Stimulated activated memory B cell treated with anti-CD40 and anti-IgM and Interleukin-4, amounts not matched to agents 10 μg/mL and 1 μg/mL and 100 μg/mL, for 72 hours (primary cell): ENCODE measurements at regions not wholly inside any gene's neighbourhood (a gene's known extent, or its start where the extent isn't known, plus 50 kb on each side); places are given as distances from the start of the nearest gene placed in this dataset.
"Not testable (repeated sequence)": the region's sequence is repeated elsewhere in the genome, so short reads cannot be mapped to it uniquely, and the experiment has no call there.

Experiments used
- ATAC-seq: fragments of 150-1000 bp; cut with Tn5 transposase; 2 replicates; pipeline ENCODE4 v1.10.0; 2021
- H3K27ac Mint-ChIP-seq: one replicate; pipeline ENCODE4 v1.8.0; 2022; ENCODE audit warnings: mild to moderate bottlenecking, mixed read lengths
- H3K27me3 Mint-ChIP-seq: one replicate; pipeline ENCODE4 v1.8.0; 2022; ENCODE audit warnings: mixed read lengths
- H3K36me3 Mint-ChIP-seq: one replicate; pipeline ENCODE4 v1.8.0; 2022; ENCODE audit warnings: mixed read lengths
- H3K4me1 Mint-ChIP-seq: one replicate; pipeline ENCODE4 v1.8.0; 2022; ENCODE audit warnings: mixed read lengths
- H3K4me3 Mint-ChIP-seq: one replicate; pipeline ENCODE4 v1.8.0; 2022; ENCODE audit warnings: mild to moderate bottlenecking, moderate library complexity, mixed read lengths
- H3K9me3 Mint-ChIP-seq: one replicate; pipeline ENCODE4 v1.8.0; 2022; ENCODE audit warnings: mixed read lengths

GRCh38 chr6:141531040-141531439, 601.7 kb upstream of the GJE1 start:
- Mint-ChIP-seq H3K4me3 (no peak overlapping the region), H3K4me1 (no peaks in the 10 kb centered on the region), H3K9me3 (peaks cover 2% of the 10 kb centered on the region), H3K36me3 (no peaks in the 10 kb centered on the region), H3K27me3 (no peaks in the 10 kb centered on the region), H3K27ac (no peak overlapping the region)
- ATAC-seq = no peak

GRCh38 chr6:141528596-141528995, 604.1 kb upstream of the GJE1 start:
- H3K4me1 Mint-ChIP-seq = no peaks in the 10 kb centered on the region
- H3K9me3 Mint-ChIP-seq = peaks cover 2% of the 10 kb centered on the region
- H3K36me3 Mint-ChIP-seq = no peaks in the 10 kb centered on the region
- no peaks in the 10 kb centered on the region for H3K27me3 Mint-ChIP-seq
- no peak overlapping the region for H3K27ac Mint-ChIP-seq
- no peak for ATAC-seq
- no peak overlapping the region for H3K4me3 Mint-ChIP-seq

DNA sequence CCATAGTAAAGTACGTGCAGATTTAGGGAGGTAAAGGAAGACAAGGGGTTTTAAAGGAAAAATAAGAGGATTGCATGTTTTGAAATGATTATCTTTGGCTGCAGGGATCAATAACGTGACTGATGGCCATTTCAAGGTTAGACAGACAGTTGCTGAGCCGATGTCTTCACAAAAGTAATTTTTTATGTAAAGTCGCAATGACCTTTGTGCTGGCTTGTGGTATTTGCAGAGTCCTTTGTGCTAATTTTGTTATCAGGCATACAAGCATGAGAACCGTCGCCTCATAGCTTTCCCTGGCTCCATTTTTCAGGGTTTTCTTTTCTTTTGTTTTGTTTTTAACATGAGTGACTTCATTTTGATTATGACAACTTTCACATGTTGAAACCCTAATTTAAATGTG, 605.7 kb upstream of the GJE1 start:
- H3K9me3 Mint-ChIP-seq = peaks cover 2% of the 10 kb centered on the region
- no peaks in the 10 kb centered on the region for H3K27me3 Mint-ChIP-seq
- H3K36me3 Mint-ChIP-seq = no peaks in the 10 kb centered on the region
- H3K27ac Mint-ChIP-seq = no peak overlapping the region
- ATAC-seq = no peak
- no peaks in the 10 kb centered on the region for H3K4me1 Mint-ChIP-seq
- H3K4me3 Mint-ChIP-seq = no peak overlapping the region

DNA sequence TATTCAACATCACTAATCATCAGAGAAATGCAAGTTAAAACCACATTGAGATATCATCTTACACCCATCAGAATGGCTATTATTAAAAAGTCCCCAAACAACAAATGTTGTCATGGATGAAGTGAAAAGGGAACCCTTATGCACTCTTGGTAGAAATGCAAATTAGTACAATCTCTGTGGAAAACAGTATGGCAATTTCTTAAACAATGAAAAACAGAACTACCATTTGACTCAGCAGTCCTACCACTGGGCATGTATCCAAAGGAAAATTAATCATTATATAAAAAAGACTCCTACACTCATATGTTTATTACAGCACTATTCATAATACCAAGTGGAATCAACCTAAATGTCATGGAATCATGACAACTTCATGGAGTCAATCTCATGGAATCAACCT, 611.3 kb upstream of the GJE1 start:
- Mint-ChIP-seq H3K4me1 (no peaks in the 10 kb centered on the region), H3K36me3 (no peaks in the 10 kb centered on the region), H3K4me3 (no peak overlapping the region), H3K27ac (no peak overlapping the region), H3K27me3 (no peaks in the 10 kb centered on the region), H3K9me3 (no peaks in the 10 kb centered on the region)
- no peak for ATAC-seq

DNA sequence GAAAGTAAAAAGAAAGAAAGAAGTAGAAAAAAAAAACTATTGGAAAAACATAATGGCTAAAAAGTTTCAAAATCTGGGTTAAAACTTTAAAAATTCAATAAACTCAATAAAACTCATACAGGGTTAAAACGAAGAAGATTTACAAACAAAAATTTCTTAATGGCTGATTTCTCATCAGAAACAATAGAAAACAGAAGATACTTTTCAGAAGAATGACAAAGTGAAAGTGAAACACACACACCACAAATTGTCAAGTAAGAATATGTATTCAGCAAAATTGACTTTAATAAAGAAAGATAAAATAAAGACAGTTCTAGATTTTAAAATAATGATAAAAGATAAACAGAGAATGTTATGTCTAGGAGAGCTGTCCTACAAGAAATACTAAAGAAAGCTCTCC, 618.9 kb upstream of the GJE1 start:
- peaks cover 9% of the 10 kb centered on the region for H3K4me1 Mint-ChIP-seq
- H3K27me3 Mint-ChIP-seq = no peaks in the 10 kb centered on the region
- H3K27ac Mint-ChIP-seq = no peak overlapping the region
- no peaks in the 10 kb centered on the region for H3K36me3 Mint-ChIP-seq
- H3K4me3 Mint-ChIP-seq = peak overlapping the region; percentile 34
- no peaks in the 10 kb centered on the region for H3K9me3 Mint-ChIP-seq
- no peak for ATAC-seq

- no peak overlapping the region for H3K27ac Mint-ChIP-seq
Measured at GRCh38 chr6:141510803-141511202, 621.9 kb upstream of the GJE1 start.

DNA sequence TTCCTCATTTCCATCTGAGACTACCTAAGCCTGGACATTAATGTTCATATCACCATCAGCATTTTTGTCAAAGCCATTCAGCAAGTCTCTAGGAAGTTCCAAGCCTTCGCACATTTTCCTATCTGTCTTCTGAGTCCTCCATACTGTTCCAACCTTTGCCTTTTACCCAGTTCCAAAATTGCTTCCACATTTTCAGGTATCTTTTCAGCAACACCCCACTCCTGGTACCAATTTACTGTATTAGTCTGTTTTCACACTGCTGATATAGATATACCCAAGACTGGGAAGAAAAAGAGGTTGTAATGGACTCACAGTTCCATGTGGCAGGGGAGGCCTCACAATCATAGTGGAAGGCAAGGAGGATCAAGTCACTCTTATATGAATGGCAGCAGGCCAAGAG, 626.7 kb upstream of the GJE1 start:
- not testable (repeated sequence) for H3K4me1 Mint-ChIP-seq, H3K4me3 Mint-ChIP-seq, H3K27ac Mint-ChIP-seq, ATAC-seq, H3K27me3 Mint-ChIP-seq
- peaks cover 21% of the 10 kb centered on the region for H3K36me3 Mint-ChIP-seq
- H3K9me3 Mint-ChIP-seq = peaks cover 23% of the 10 kb centered on the region

More at GRCh38 chr6:141510803-141511202, 621.9 kb upstream of the GJE1 start:
- peaks cover 10% of the 10 kb centered on the region for H3K36me3 Mint-ChIP-seq
- H3K4me3 Mint-ChIP-seq = no peak overlapping the region
- no peaks in the 10 kb centered on the region for H3K27me3 Mint-ChIP-seq
- ATAC-seq = no peak
- peaks cover 9% of the 10 kb centered on the region for H3K9me3 Mint-ChIP-seq
- H3K4me1 Mint-ChIP-seq = peaks cover 9% of the 10 kb centered on the region

GRCh38 chr6:141504318-141504717, 628.4 kb upstream of the GJE1 start:
- peaks cover 26% of the 10 kb centered on the region for H3K9me3 Mint-ChIP-seq

GRCh38 chr6:141501616-141502015, 631.1 kb upstream of the GJE1 start:
- H3K27me3 Mint-ChIP-seq = no peaks in the 10 kb centered on the region
- ATAC-seq = no peak
- peaks cover 17% of the 10 kb centered on the region for H3K36me3 Mint-ChIP-seq
- H3K4me1 Mint-ChIP-seq = peaks cover 8% of the 10 kb centered on the region
- H3K9me3 Mint-ChIP-seq = peaks cover 23% of the 10 kb centered on the region
- no peak overlapping the region for H3K4me3 Mint-ChIP-seq
- H3K27ac Mint-ChIP-seq = peak overlapping the region; percentile 53

More at GRCh38 chr6:141504318-141504717, 628.4 kb upstream of the GJE1 start:
- not testable (repeated sequence) for ATAC-seq, H3K4me3 Mint-ChIP-seq, H3K4me1 Mint-ChIP-seq, H3K27ac Mint-ChIP-seq, H3K27me3 Mint-ChIP-seq
- H3K36me3 Mint-ChIP-seq = peaks cover 21% of the 10 kb centered on the region

DNA sequence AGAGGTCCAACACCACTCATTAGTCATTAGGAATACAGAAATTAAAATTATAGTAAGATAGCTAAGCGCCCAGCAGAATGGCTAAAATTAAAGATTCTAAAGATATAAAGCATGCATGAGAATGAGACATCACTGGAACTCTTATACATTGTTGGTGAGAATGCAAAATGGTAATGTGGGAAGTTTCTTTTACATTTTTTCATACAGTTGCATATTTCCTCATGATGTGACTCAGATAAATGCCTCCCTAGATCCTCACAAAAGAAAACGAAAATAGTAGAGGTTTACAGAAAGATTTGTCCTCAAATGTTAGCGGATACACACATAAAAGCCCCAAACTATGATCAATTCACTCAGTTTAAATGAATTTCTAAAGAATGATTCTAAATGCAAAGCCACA, 633.7 kb upstream of the GJE1 start:
- Mint-ChIP-seq H3K4me3 (no peak overlapping the region), H3K27me3 (no peaks in the 10 kb centered on the region), H3K36me3 (no peaks in the 10 kb centered on the region), H3K27ac (no peak overlapping the region), H3K9me3 (peaks cover 3% of the 10 kb centered on the region), H3K4me1 (peaks cover 13% of the 10 kb centered on the region)
- ATAC-seq = no peak

DNA sequence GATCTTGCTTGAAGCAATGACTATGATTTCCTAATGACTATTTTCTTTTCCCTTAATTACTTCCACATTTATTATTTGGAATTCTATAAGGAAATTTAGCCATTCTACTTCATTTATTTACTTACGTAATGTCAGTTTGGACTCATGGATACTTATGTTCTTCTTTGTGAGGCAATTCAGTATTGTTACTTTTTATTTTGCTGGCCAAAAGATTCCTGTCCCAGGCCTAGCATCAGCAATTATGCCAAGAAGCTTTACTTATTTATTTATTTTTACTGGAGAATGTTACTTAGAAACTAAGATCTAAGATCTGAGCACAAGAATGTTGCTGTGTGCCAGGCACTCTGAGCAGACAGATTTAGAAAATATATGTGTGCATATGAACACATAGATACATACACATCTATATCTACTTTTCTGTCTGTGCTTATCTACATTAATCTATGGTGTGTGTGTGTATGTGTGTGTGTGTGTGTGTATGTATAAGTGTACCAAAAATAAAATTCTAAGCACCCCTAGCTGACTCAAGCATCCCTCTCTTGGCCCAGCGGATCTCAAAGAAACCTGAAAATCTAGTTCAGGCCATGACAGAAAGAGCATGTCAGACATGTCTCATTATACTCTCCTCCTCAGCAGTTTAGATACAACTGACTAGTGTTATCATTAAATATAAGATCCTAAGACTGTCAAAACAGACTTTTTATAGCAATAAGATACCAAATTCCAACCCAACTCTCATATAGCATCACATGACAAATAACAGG, 640.0 kb upstream of the GJE1 start:
- Mint-ChIP-seq H3K4me1 (peaks cover 23% of the 10 kb centered on the region), H3K27ac (no peak overlapping the region), H3K4me3 (no peak overlapping the region), H3K9me3 (no peaks in the 10 kb centered on the region), H3K27me3 (no peaks in the 10 kb centered on the region), H3K36me3 (no peaks in the 10 kb centered on the region)
- no peak for ATAC-seq

- Mint-ChIP-seq H3K4me1 (peaks cover 22% of the 10 kb centered on the region), H3K9me3 (no peaks in the 10 kb centered on the region), H3K27ac (no peak overlapping the region), H3K27me3 (no peaks in the 10 kb centered on the region), H3K36me3 (no peaks in the 10 kb centered on the region), H3K4me3 (no peak overlapping the region)
- ATAC-seq = no peak
Measured at GRCh38 chr6:141491684-141492083, 641.0 kb upstream of the GJE1 start.

DNA sequence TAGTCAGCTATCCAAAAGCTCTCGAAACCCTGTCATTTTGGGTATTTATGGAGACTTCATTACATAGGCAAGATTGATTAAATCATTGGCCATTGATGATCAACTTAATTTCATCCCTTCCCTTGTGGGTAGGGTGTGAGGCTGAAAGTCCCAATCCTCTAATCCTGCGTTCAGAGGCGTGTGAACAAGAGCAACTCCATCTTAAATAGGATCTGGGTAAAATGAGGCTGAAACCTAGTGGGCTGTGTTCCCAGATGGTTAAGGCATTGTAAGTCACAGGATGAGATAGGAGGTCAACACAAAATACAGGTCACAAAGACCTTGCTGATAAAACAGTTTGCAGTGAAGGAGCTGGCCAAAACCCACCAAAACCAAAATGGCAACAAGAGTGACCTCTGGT, 641.7 kb upstream of the GJE1 start:
- H3K4me3 Mint-ChIP-seq = no peak overlapping the region
- no peaks in the 10 kb centered on the region for H3K9me3 Mint-ChIP-seq
- peaks cover 15% of the 10 kb centered on the region for H3K4me1 Mint-ChIP-seq
- no peak for ATAC-seq
- H3K27me3 Mint-ChIP-seq = no peaks in the 10 kb centered on the region
- peak overlapping the region; percentile 6 for H3K27ac Mint-ChIP-seq
- no peaks in the 10 kb centered on the region for H3K36me3 Mint-ChIP-seq

GRCh38 chr6:141488488-141488887, 644.2 kb upstream of the GJE1 start:
- Mint-ChIP-seq H3K4me1 (peaks cover 18% of the 10 kb centered on the region), H3K36me3 (no peaks in the 10 kb centered on the region), H3K27me3 (no peaks in the 10 kb centered on the region), H3K9me3 (no peaks in the 10 kb centered on the region), H3K27ac (peak overlapping the region; percentile 63), H3K4me3 (no peak overlapping the region)
- no peak for ATAC-seq

- H3K27ac Mint-ChIP-seq = peak overlapping the region; percentile 63
Measured at GRCh38 chr6:141486942-141487341, 645.8 kb upstream of the GJE1 start.

GRCh38 chr6:141484711-141485110, 648.0 kb upstream of the GJE1 start:
- H3K27me3 Mint-ChIP-seq = no peaks in the 10 kb centered on the region
- peak overlapping the region; percentile 95 for H3K27ac Mint-ChIP-seq
- H3K9me3 Mint-ChIP-seq = no peaks in the 10 kb centered on the region
- ATAC-seq = peak; percentile 91
- H3K36me3 Mint-ChIP-seq = no peaks in the 10 kb centered on the region
- peaks cover 34% of the 10 kb centered on the region for H3K4me1 Mint-ChIP-seq
- peak overlapping the region; percentile 55 for H3K4me3 Mint-ChIP-seq

More at GRCh38 chr6:141486942-141487341, 645.8 kb upstream of the GJE1 start:
- Mint-ChIP-seq H3K4me1 (peaks cover 28% of the 10 kb centered on the region), H3K36me3 (no peaks in the 10 kb centered on the region), H3K27me3 (no peaks in the 10 kb centered on the region), H3K4me3 (no peak overlapping the region), H3K9me3 (no peaks in the 10 kb centered on the region)
- no peak for ATAC-seq
